ENCODE measurements at regions not wholly inside any gene's neighbourhood (a gene's known extent, or its start where the extent isn't known, plus 50 kb on each side); places are given as distances from the start of the nearest gene placed in this dataset.
"Not testable (repeated sequence)": the region's sequence is repeated elsewhere in the genome, so short reads cannot be mapped to it uniquely, and the experiment has no call there.

DNA sequence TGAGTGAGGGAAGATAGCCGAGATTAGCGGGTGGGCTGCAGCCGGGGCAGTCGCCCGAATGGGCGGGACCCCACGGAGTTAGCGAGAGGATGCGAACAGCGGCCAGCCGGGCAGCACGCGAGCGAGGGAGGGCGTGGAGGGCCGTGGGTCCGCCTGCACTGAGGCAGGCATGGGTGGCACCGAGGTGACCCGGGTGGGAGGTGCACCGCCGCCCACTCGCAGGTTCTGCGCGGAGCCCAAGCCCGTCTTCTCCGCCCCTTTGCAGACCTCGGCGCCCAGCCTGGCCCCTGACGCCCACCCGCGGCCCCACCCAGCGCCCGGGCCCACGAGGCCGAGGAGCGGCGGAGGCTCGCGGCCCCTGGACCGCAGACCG lies 261.7 kb upstream of the PLCXD1 start:
- H3K14ac ChIP-seq (ENCODE audit: low read length); H3K4me3 ChIP-seq (ENCODE audit: low read length in 2 of 2): not testable (repeated sequence)

DNA sequence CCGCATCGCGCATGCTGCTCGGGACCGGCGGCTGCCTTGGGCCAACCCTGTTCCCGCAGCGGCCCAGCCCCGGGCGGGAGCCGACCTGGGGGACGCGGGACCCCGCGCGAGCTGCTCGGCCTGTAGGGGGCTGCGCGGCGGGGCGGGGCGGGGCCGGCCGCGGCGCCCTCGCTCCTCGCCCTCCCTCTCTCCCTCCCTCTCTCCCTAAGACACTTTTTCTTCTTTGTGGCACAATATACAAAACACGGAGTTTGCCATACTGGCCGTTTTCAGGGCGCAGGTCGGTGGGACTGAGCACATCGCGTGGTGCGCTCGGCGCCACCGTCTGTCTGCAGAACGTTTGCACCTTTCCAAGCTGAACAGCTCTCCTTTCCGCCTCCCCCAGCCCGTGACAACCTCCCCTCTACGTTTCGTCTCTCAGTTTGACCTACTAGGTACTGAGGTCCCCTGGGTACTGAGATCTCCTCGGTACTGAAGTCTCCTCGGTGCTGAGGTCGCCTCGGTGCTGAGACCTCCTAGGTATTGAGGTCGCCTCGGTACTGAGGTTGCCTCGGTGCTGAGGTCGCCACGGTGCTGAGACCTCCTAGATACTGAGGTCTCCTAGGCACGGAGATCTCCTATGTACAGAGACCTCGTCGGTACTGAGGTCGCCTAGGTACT lies 261.1 kb upstream of the PLCXD1 start:
- Histone ChIP-seq H3K4me2 (ENCODE audit: insufficient read depth, low read length, poor library complexity, severe bottlenecking) (peak overlapping the region; percentile 33), H2AFZ (ENCODE audit: low read length) (no peak overlapping the region), H2BK5ac (ENCODE audit: low read length) (no peak overlapping the region), H2BK15ac (ENCODE audit: low read length) (no peak overlapping the region), H3K27ac (replicated peaks; ENCODE audit: low read length) (no peak overlapping the region), H4K8ac (ENCODE audit: low read depth, low read length) (no peak overlapping the region), H3K9me3 (replicated peaks in 1 of 2; ENCODE audit: control insufficient read depth in 2 of 2, insufficient read depth in 1 of 2, low read depth in 1 of 2, low read length in 2 of 2) (no peaks in the 10 kb centered on the region), H3K4ac (ENCODE audit: low read length) (no peak overlapping the region), H3K23ac (ENCODE audit: low read depth, low read length, poor library complexity) (no peak overlapping the region), H3K4me3 (ENCODE audit: low read length in 2 of 2) (peak overlapping the region; percentile 32 to 71), H2BK12ac (ENCODE audit: low read length) (no peak overlapping the region), H3K4me1 (ENCODE audit: control insufficient read depth in 2 of 2, insufficient read depth in 1 of 2, low read depth in 1 of 2, low read length in 2 of 2) (no peaks in the 10 kb centered on the region), H2AK5ac (ENCODE audit: low read depth, low read length) (no peak overlapping the region), H4K91ac (ENCODE audit: low read depth, low read length, poor library complexity) (no peak overlapping the region), H2BK120ac (ENCODE audit: low read depth, low read length) (no peak overlapping the region), H3K14ac (ENCODE audit: low read length) (no peak overlapping the region), H3K36me3 (replicated peaks in 1 of 2; ENCODE audit: control insufficient read depth in 2 of 2, insufficient read depth in 2 of 2, low read length in 2 of 2) (no peaks in the 10 kb centered on the region), H3K9ac (ENCODE audit: low read depth, low read length, poor library complexity) (no peak overlapping the region), H3K18ac (ENCODE audit: low read length) (no peak overlapping the region), H3K79me1 (ENCODE audit: low read depth, low read length) (no peaks in the 10 kb centered on the region), H3K27me3 (ENCODE audit: control insufficient read depth in 3 of 3, insufficient read depth in 3 of 3, low read depth in 1 of 3, low read length in 3 of 3) (no peaks in the 10 kb centered on the region)
- no peak for DNase-seq (ENCODE audit: low spot score)
- WGBS, 2 donors (ENCODE audit: extremely low coverage in 2 of 2, insufficient read length in 2 of 2, insufficient replicate concordance in 1 of 2) = no CpG with 5 or more reads among the region's 56 CpGs

More for the DNA sequence above, 261.7 kb upstream of the PLCXD1 start:
- H2AK5ac ChIP-seq (ENCODE audit: low read depth, low read length); H3K36me3 ChIP-seq (replicated peaks in 1 of 2; ENCODE audit: control insufficient read depth in 2 of 2, insufficient read depth in 2 of 2, low read length in 2 of 2); H3K79me1 ChIP-seq (ENCODE audit: low read depth, low read length); H2BK120ac ChIP-seq (ENCODE audit: low read depth, low read length); H3K9ac ChIP-seq (ENCODE audit: low read depth, low read length, poor library complexity); H3K23ac ChIP-seq (ENCODE audit: low read depth, low read length, poor library complexity); H2AFZ ChIP-seq (ENCODE audit: low read length); H3K27me3 ChIP-seq (ENCODE audit: control insufficient read depth in 3 of 3, insufficient read depth in 3 of 3, low read depth in 1 of 3, low read length in 3 of 3); H3K4me2 ChIP-seq (ENCODE audit: insufficient read depth, low read length, poor library complexity, severe bottlenecking); H2BK5ac ChIP-seq (ENCODE audit: low read length); H2BK15ac ChIP-seq (ENCODE audit: low read length); H4K91ac ChIP-seq (ENCODE audit: low read depth, low read length, poor library complexity); DNase-seq (ENCODE audit: low spot score); H3K4ac ChIP-seq (ENCODE audit: low read length); H3K18ac ChIP-seq (ENCODE audit: low read length); H4K8ac ChIP-seq (ENCODE audit: low read depth, low read length); H2BK12ac ChIP-seq (ENCODE audit: low read length); H3K4me1 ChIP-seq (ENCODE audit: control insufficient read depth in 2 of 2, insufficient read depth in 1 of 2, low read depth in 1 of 2, low read length in 2 of 2); H3K27ac ChIP-seq (replicated peaks; ENCODE audit: low read length); H3K9me3 ChIP-seq (replicated peaks in 1 of 2; ENCODE audit: control insufficient read depth in 2 of 2, insufficient read depth in 1 of 2, low read depth in 1 of 2, low read length in 2 of 2): not testable (repeated sequence)
- WGBS, 2 donors (ENCODE audit: extremely low coverage in 2 of 2, insufficient read length in 2 of 2, insufficient replicate concordance in 1 of 2) = no CpG with 5 or more reads among the region's 41 CpGs

DNA sequence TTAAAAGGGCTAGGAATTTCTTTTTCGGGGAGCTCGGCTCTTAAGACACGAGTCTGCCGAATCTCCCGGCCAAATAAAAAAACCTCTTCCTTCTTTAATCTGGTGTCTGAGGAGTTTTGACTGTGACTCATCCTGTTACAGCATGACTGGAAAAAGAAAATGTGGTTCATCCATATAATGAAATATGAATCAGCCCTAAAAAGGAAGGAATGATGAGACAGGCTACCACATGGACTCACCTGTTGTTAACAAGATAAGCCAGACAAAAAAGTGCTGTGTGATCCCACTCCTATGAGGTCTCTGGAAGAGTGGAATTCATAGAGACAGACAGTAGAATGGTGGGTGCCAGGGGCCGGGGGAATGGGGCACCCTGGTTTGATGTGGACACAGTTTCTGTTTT lies 257.0 kb upstream of the PLCXD1 start:
- H2BK12ac ChIP-seq (ENCODE audit: low read length); H3K4me1 ChIP-seq (ENCODE audit: control insufficient read depth in 2 of 2, insufficient read depth in 1 of 2, low read depth in 1 of 2, low read length in 2 of 2); H2BK15ac ChIP-seq (ENCODE audit: low read length); H2AFZ ChIP-seq (ENCODE audit: low read length); H3K4me2 ChIP-seq (ENCODE audit: insufficient read depth, low read length, poor library complexity, severe bottlenecking); H3K14ac ChIP-seq (ENCODE audit: low read length); H3K9me3 ChIP-seq (replicated peaks in 1 of 2; ENCODE audit: control insufficient read depth in 2 of 2, insufficient read depth in 1 of 2, low read depth in 1 of 2, low read length in 2 of 2); H2BK120ac ChIP-seq (ENCODE audit: low read depth, low read length); H2AK5ac ChIP-seq (ENCODE audit: low read depth, low read length); H2BK5ac ChIP-seq (ENCODE audit: low read length); H3K4ac ChIP-seq (ENCODE audit: low read length); H3K4me3 ChIP-seq (ENCODE audit: low read length in 2 of 2); H3K23ac ChIP-seq (ENCODE audit: low read depth, low read length, poor library complexity); H3K27me3 ChIP-seq (ENCODE audit: control insufficient read depth in 3 of 3, insufficient read depth in 3 of 3, low read depth in 1 of 3, low read length in 3 of 3); H3K18ac ChIP-seq (ENCODE audit: low read length); H3K79me1 ChIP-seq (ENCODE audit: low read depth, low read length); H4K91ac ChIP-seq (ENCODE audit: low read depth, low read length, poor library complexity); DNase-seq (ENCODE audit: low spot score); H3K27ac ChIP-seq (replicated peaks; ENCODE audit: low read length); H3K9ac ChIP-seq (ENCODE audit: low read depth, low read length, poor library complexity); H3K36me3 ChIP-seq (replicated peaks in 1 of 2; ENCODE audit: control insufficient read depth in 2 of 2, insufficient read depth in 2 of 2, low read length in 2 of 2); H4K8ac ChIP-seq (ENCODE audit: low read depth, low read length): not testable (repeated sequence)
- no CpG with 5 or more reads among the region's 6 CpGs for WGBS, 2 donors (ENCODE audit: extremely low coverage in 2 of 2, insufficient read length in 2 of 2, insufficient replicate concordance in 1 of 2)

All from neuronal stem cell (in vitro differentiated cells).